Amygdala (tissue), 56 donors: ENCODE measurements at regions not wholly inside any gene's neighbourhood (a gene's known extent, or its start where the extent isn't known, plus 50 kb on each side); places are given as distances from the start of the nearest gene placed in this dataset.
A peak's percentile ranks its signal among the peaks of the same experiment; 100 is the strongest.
"Not testable (repeated sequence)": the region's sequence is repeated elsewhere in the genome, so short reads cannot be mapped to it uniquely, and the experiment has no call there.

Experiments used
- DNase-seq, 56 donors: peaks; one replicate each; lab custom pipeline; 2025; lab: John Stamatoyannopoulos, UW

DNA sequence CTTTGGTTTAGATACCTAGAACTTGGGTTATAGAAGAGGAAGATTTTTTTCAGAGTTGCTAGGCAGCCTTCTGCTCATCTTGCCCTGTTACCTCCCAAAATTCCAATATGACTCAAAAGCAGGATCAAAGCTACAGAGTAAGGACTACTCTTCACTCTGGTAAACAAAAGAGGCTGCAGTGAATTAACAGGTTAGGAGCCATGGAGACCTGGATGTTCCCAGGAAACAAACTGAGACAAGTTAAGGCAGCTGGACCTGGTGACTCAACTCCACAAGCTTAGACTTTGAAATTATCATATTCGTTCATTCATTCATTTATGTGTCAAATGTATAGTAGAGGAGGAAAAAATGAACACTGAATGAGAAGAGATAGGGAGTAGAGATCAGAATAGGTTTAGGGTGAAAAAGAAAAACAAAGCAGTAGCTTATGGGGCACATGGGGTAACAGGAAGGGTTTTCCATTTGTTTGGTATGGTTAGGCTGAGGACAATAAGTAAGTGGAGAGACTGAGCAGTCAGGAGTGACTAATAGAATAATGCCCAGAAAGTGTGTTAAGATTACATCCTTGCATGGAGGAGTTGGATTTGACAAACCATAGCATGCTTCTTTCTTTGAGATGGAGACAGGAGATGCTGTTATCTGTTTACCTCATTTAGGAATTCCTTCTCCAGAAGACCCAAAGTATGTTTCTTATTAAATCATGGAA lies 464.0 kb upstream of the ZNF608 start:
- no peak for DNase-seq

- no peak for DNase-seq
Observed at GRCh38 chr5:125214080-125214479, 467.6 kb upstream of the ZNF608 start.

DNA sequence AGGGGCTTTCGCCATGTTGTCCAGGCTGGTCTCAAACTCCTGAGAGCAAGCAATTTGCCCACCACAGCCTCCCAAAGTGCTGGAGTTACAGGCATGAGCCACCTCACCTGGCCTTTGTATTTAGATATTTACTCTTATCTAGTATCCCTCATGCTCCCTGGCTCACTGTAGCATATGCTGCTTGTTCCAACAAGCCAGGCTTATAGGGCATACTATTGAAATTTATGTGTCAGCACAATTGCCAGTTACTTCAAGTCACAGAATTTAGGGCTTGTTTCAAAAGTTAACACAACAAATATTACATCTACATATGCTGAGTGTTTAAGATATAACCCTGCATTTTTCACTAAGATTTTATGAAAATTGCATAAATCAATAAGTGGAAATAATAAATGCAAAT lies 469.2 kb upstream of the ZNF608 start:
- DNase-seq = no peak

- DNase-seq = no peak
Observed at GRCh38 chr5:125219710-125220109, 473.3 kb upstream of the ZNF608 start.

GRCh38 chr5:125220284-125220683 lies 473.8 kb upstream of the ZNF608 start:
- DNase-seq = no peak

DNA sequence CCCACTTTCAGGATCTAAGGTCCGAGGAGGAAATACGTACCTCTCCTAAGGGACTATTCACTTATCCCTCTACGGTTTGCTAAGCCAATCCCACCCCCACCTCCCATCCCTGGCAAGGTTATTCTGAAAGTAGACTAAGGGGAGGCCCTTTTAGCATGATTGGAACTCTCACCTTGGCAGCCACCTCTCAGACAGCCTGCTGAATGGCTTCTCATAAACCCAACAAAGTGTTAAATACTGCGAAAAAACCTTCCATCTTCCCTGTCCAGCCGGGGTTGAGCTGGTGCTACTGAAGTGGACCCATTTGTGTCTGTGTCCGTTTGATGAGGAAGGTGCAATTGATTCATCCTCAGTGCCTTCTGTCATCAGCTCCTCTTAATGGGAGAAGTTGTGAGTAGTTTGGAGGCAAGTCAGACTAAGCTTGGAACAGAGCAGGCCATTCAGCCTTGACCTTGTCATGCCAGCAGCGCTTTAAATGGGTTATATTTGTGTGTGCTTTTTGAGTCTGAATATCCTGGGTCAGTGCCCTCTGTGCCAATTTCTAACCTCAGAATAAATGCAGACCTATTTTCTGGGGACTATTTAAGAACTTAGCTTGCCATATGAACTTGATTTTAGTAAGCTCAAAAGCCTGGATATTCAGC lies 476.3 kb upstream of the ZNF608 start:
- DNase-seq = no peak

DNA sequence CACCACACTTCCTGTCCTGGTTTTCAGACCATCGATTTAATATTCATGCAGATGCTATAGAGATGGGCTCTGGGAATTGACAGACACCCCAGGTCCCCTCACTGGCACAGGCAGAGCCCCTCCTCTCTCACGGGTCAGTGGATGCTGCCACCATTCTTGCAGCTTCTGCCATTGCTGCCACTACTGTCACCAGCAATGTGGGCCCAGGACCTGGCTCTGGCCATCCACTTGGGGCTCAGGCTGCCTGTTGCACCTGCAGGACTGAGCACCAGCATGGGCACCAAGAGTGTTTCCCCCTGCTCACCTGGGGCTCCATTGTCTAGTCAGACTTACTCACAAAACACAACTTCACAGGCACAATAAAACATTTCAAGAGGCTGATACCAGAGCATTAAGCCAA lies 479.0 kb upstream of the ZNF608 start:
- DNase-seq = no peak

DNA sequence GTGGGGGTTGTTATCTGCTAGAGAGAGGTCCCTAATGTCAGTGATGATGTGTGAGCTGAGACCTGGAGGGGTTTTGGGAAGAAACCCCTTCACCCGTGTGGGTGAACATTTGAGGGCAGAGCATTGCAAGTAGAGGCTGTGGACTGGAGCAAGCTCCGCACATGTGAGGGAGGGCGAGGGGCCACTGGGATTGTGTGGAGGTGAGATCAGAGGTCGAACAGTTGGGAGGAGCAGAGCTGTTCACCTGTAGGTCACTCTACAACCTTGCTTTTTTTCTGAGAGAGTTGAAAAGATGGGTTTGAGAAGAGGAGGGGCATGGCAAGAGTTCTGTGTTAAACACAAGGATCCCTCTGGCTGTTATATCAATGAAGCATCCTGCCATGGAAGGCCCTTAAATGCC lies 480.4 kb upstream of the ZNF608 start:
- DNase-seq = no peak

GRCh38 chr5:125227333-125228095 lies 481.1 kb upstream of the ZNF608 start:
- peak in 1 of 56 donors; percentile 0 for DNase-seq

GRCh38 chr5:125228363-125229070 lies 482.1 kb upstream of the ZNF608 start:
- DNase-seq = no peak

DNA sequence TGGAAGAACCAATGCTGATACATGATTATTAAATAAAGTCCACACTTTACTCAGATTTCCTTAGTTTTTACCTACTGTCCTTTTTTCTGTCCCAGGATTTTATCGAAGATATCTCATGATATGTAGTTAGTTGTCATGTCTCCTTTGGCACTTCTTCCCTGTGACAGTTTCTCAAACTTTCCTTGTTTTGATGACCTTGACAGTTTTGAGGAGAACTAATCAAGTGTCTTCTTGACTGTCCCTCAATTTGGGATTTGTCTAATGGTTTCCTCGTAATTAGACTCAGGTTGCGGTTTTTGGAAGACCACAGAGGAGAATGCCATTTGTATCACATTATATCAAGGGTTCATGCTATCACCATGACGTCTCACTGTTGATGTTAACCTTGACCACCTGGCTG lies 483.1 kb upstream of the ZNF608 start:
- DNase-seq = no peak

DNA sequence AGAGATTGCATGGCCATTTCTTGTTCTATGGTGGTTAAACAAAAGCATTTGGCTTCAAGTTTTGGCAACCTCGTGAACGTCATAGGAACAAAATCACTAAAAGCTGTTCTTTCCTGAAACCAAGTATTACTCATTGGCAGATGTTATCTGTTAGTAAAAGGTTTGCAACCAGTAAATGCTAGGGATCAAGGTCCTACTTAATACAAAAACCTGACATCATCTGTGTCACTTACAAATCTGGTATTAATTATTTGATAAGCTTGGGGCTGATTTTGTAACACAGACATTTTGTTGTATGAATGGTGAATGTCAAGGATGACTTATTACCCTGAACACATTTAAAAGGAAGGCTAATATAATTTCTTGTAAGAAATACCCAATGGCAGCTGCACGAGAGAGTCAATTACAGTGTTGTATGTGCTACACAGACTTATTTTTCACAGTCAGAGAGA lies 486.4 kb upstream of the ZNF608 start:
- no peak for DNase-seq

GRCh38 chr5:125233944-125234343 lies 487.5 kb upstream of the ZNF608 start:
- no peak for DNase-seq

DNA sequence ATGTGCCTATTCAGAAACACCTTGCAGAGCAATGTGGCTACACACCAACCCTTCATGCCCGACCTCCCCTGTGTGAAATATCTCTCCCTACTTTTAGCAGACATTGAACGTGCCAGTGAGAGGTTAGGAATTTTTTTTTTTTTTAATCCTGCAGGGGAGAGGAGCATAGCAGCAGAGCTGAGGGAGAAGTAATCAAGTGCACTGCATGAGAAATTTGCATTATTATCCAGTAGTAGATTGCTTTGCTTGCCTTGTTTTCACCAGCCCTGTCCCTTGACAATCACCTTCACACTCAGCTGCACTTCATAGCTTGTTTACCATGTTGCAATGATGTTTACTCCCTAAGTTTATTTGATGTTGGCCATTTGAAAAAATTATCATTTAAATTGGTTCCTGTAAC lies 489.6 kb upstream of the ZNF608 start:
- no peak for DNase-seq

DNA sequence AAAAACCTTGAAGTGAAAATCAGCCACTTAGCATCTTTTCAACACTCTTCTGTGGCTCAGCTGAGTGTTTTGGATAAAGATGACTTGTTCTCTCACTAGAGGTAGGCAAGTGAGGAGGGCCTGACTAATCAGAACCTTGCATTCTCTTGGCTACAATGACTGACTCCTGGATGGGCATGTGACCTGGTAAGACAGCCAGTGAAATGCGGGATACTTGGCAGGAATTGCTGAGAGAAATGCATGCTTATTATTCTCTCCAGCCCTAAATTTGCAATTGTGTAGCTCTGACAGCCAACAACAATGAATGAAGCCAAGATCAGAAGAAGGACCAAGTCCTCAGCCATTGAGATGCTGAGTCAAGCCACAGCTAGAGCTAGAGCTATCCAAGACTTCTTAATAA lies 490.5 kb upstream of the ZNF608 start:
- peak in 5 of 56 donors; percentile 1 to 24 (median 7) for DNase-seq

DNA sequence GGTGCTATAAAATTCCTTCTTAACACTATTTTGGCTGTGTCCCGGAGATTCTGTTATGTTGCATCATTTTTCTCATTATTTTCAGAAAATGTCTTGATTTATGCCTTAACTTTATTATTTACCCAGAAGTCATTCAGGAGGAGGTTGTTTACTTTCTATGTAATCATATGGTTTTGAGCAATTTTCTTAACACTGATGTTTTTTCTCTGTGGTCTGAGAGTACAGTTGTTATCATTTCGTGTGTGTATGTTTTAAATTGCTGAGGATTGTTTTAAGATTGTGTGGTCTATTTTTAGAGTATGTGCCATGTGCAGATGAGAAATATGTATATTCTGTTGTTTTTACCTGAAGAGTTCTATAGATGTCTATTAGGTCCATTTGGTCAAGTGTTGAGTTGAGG lies 498.1 kb upstream of the ZNF608 start:
- no peak for DNase-seq

DNA sequence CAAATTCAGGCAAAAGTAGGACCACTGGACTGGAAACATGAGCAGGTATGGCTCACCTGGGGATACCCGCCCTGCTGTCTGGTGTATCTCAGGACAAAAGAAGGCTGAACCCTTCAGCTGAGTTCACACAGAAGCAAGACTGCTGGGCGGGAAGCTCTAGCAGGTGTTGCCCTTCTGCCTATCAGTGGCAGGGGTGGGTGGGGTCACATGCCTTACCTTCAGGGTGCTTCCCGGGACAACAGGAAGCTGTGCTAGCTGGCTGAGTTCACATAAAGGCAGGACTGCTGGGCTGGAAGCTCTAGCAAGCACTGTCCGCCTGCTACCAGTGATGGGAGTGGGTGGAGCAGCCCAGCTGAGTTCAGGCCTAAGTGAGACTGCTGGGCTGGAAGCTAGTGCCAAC lies 498.8 kb upstream of the ZNF608 start:
- DNase-seq = no peak

- DNase-seq = no peak
Observed at GRCh38 chr5:125249400-125249799, 503.0 kb upstream of the ZNF608 start.

GRCh38 chr5:125251703-125252102 lies 505.3 kb upstream of the ZNF608 start:
- DNase-seq = no peak

DNA sequence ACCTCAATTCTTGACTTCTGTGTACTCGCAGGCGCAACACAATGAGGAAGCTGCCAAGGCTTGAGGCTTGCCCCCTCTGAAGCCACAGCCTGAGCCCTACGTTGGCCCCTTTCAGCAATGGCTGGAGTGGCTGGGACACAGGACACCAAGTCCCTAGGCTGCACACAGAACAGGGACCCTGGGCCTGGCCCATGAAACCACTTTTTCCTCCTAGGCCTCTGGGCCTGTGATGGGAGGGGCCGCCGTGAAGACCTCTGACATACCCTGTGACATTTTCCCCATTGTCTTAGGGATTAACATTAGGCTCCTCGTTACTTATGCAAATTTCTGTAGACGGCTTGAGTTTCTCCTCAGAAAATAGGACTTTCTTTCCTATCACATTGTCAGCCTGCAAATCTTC lies 507.2 kb upstream of the ZNF608 start:
- DNase-seq = not testable (repeated sequence)

DNA sequence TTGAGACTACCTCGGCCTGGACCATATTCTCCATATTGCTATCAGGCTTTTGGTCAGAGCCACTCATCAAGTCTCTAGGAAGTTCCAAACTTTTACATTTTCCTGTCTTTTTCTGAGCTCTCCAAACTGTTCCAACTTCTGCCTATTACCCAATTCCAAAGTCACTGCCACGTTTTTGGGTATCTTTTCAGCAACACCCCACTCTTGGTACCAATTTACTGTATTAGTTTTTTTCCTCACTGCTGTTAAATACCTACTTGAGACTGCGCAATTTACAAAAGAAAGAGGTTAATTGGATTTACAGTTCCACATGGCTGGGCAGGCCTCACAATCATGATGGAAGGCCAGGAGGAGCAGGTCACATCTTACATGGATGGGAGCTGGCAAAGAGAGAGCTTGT lies 507.8 kb upstream of the ZNF608 start:
- no peak for DNase-seq
